Fibroblast of lung (primary cell): ENCODE measurements at regions not wholly inside any gene's neighbourhood (a gene's known extent, or its start where the extent isn't known, plus 50 kb on each side); places are given as distances from the start of the nearest gene placed in this dataset.

Experiments used
- CTCF ChIP-seq, 2 donors: IDR thresholded peaks in 1 of 2; conservative IDR thresholded peaks in 1 of 2; 1 replicate in 1 of 2; 2 replicates in 1 of 2; pipeline ENCODE4 v1.5.1; 2011 to 2012; ENCODE audit warnings: low read length in 2 of 2, control low read depth in 1 of 2, inconsistent platforms in 1 of 2, low read depth in 1 of 2, mild to moderate bottlenecking in 1 of 2
- EZH2 ChIP-seq: IDR thresholded peaks from 2 replicates; pipeline ENCODE4 v1.5.1; 2012; ENCODE audit warnings: low read length, control low read depth, mild to moderate bottlenecking; ENCODE audit errors: missing control alignments

- no peak for TF ChIP-seq CTCF (conservative IDR thresholded peaks at IDR 0.05 in 1 of 2, IDR thresholded peaks at IDR 0.05 in 1 of 2; ENCODE audit: low read depth in 1 of 2, low read length in 2 of 2)
- no peak for TF ChIP-seq EZH2
These were observed 129.4 kb upstream of the ZNF746 start for GRCh38 chr7:149626972-149627371.
